Hepatocyte (in vitro differentiated cells): ENCODE measurements at regions not wholly inside any gene's neighbourhood (a gene's known extent, or its start where the extent isn't known, plus 50 kb on each side); places are given as distances from the start of the nearest gene placed in this dataset.

Experiments
- DNase-seq: peaks from one replicate; pipeline ENCODE4 v3.0.0-alpha.2; 2016; ENCODE audit warnings: low spot score
- H2AFZ ChIP-seq: fragments of 200-600 bp; sonication (generic); 2 replicates; pipeline ENCODE4 v1.6.0; 2016; ENCODE audit warnings: antibody characterized with exemption, mild to moderate bottlenecking
- H3K27ac ChIP-seq: fragments of 200-600 bp; sonication (generic); 2 replicates; pipeline ENCODE4 v1.5.1; 2016; ENCODE audit warnings: mild to moderate bottlenecking
- H3K27me3 ChIP-seq: fragments of 200-600 bp; sonication (generic); 2 replicates; pipeline ENCODE4 v1.6.1; 2016
- H3K36me3 ChIP-seq: fragments of 200-600 bp; sonication (generic); replicated peaks from 2 replicates; pipeline ENCODE4 v1.5.1; 2016; ENCODE audit warnings: low read depth; ENCODE audit not compliant: insufficient read depth
- H3K4me1 ChIP-seq: fragments of 200-600 bp; sonication (generic); 2 replicates; pipeline ENCODE4 v1.5.1; 2016; ENCODE audit warnings: mild to moderate bottlenecking, moderate library complexity; ENCODE audit not compliant: insufficient read depth
- H3K4me2 ChIP-seq: fragments of 200-600 bp; sonication (generic); 2 replicates; pipeline ENCODE4 v1.6.0; 2016
- H3K4me3 ChIP-seq: fragments of 200-600 bp; sonication (generic); 2 replicates; pipeline ENCODE4 v1.5.1; 2016; ENCODE audit warnings: mild to moderate bottlenecking
- H3K79me2 ChIP-seq: fragments of 200-600 bp; sonication (generic); 2 replicates; pipeline ENCODE4 v1.6.0; 2017; ENCODE audit warnings: mild to moderate bottlenecking
- H3K9me2 ChIP-seq: fragments of 200-600 bp; sonication (generic); replicated peaks from 2 replicates; pipeline ENCODE4 v1.6.0; 2017; ENCODE audit warnings: mild to moderate bottlenecking; ENCODE audit not compliant: insufficient read depth
- H3K9me3 ChIP-seq: fragments of 200-600 bp; sonication (generic); 2 replicates; pipeline ENCODE4 v1.5.1; 2016; ENCODE audit warnings: low read depth, mild to moderate bottlenecking
- H4K20me1 ChIP-seq: fragments of 200-600 bp; sonication (generic); 2 replicates; pipeline ENCODE4 v1.6.0; 2016; ENCODE audit warnings: mild to moderate bottlenecking; ENCODE audit not compliant: insufficient read depth, poor library complexity, severe bottlenecking
- CTCF ChIP-seq: fragments of 200-600 bp; sonication (generic); IDR thresholded peaks from 2 replicates; pipeline ENCODE4 v1.5.1; 2016; ENCODE audit warnings: antibody characterized with exemption, mild to moderate bottlenecking; ENCODE audit not compliant: poor library complexity
- EZH2 ChIP-seq: fragments of 200-600 bp; sonication (generic); IDR thresholded peaks from 2 replicates; pipeline ENCODE4 v1.6.1; 2016; ENCODE audit warnings: antibody characterized with exemption, mild to moderate bottlenecking, borderline replicate concordance
- EZH2phosphoT487 ChIP-seq: fragments of 200-600 bp; sonication (generic); IDR thresholded peaks from one replicate; pipeline ENCODE4 v1.6.1; 2018; ENCODE audit warnings: antibody characterized with exemption, mild to moderate bottlenecking, low read depth, moderate library complexity; ENCODE audit not compliant: unreplicated experiment, severe bottlenecking
- WGBS: methylation state at CpG from one replicate; pipeline ENCODE4 v1.1.6; 2016; ENCODE audit warnings: low lambda C conversion rate; ENCODE audit errors: missing lambda C conversion rate; 5-methylcytosine and 5-hydroxymethylcytosine counted together

- no peak overlapping the region for H3K27ac ChIP-seq
- H3K4me2 ChIP-seq, result no peak overlapping the region
- no peak overlapping the region for H3K4me3 ChIP-seq
- H4K20me1 ChIP-seq, result no peaks in the 10 kb centered on the region
- H3K9me2 ChIP-seq, result no peaks in the 10 kb centered on the region
- WGBS, result 60% methylated on average over 3 of the region's 3 CpGs
- H3K9me3 ChIP-seq, result no peaks in the 10 kb centered on the region
- no peaks in the 10 kb centered on the region for H3K4me1 ChIP-seq
- no peak overlapping the region for H2AFZ ChIP-seq
- H3K27me3 ChIP-seq, result no peaks in the 10 kb centered on the region
- TF ChIP-seq CTCF (no peak), EZH2 (no peak), EZH2phosphoT487 (no peak)
- no peaks in the 10 kb centered on the region for H3K79me2 ChIP-seq
- DNase-seq, result no peak
- no peaks in the 10 kb centered on the region for H3K36me3 ChIP-seq
These were observed 157.8 kb upstream of the LINGO1 start for GRCh38 chr15:77790481-77790880.

GRCh38 chr15:77786956-77787355 is 154.2 kb upstream of the LINGO1 start:
- no peaks in the 10 kb centered on the region for H3K27me3 ChIP-seq
- H2AFZ ChIP-seq, result no peak overlapping the region

GRCh38 chr15:77786181-77786890 is 153.6 kb upstream of the LINGO1 start:
- TF ChIP-seq EZH2phosphoT487, result no peak
- no peak for TF ChIP-seq EZH2
- no peak for TF ChIP-seq CTCF
- no peaks in the 10 kb centered on the region for H3K4me1 ChIP-seq
- no peak overlapping the region for H2AFZ ChIP-seq
- 72% methylated on average over 11 of the region's 11 CpGs for WGBS
- no peaks in the 10 kb centered on the region for H3K79me2 ChIP-seq
- no peaks in the 10 kb centered on the region for H3K36me3 ChIP-seq
- H3K27ac ChIP-seq, result no peak overlapping the region
- H3K9me2 ChIP-seq, result no peaks in the 10 kb centered on the region
- H3K27me3 ChIP-seq, result no peaks in the 10 kb centered on the region
- no peak for DNase-seq
- no peaks in the 10 kb centered on the region for H3K9me3 ChIP-seq
- H4K20me1 ChIP-seq, result no peaks in the 10 kb centered on the region
- H3K4me2 ChIP-seq, result no peak overlapping the region
- no peak overlapping the region for H3K4me3 ChIP-seq

More at GRCh38 chr15:77786956-77787355, 154.2 kb upstream of the LINGO1 start:
- Histone ChIP-seq H3K9me2 (no peaks in the 10 kb centered on the region), H4K20me1 (no peaks in the 10 kb centered on the region), H3K27ac (no peak overlapping the region), H3K4me3 (no peak overlapping the region), H3K79me2 (no peaks in the 10 kb centered on the region), H3K4me1 (no peaks in the 10 kb centered on the region), H3K36me3 (no peaks in the 10 kb centered on the region), H3K9me3 (no peaks in the 10 kb centered on the region), H3K4me2 (no peak overlapping the region)
- TF ChIP-seq CTCF, result no peak
- no peak for DNase-seq
- 92% methylated on average over 12 of the region's 12 CpGs for WGBS
